SK-N-SH (cell line): ENCODE measurements at regions not wholly inside any gene's neighbourhood (a gene's known extent, or its start where the extent isn't known, plus 50 kb on each side); places are given as distances from the start of the nearest gene placed in this dataset.

ENCODE experiments used
- CTCF ChIA-PET: fragments of 300-600, 350-600 bp; formaldehyde crosslinking; extraction: SDS; loops from one replicate; lab custom pipeline; 2021; lab: Yijun Ruan, JAX
- POLR2A ChIA-PET: fragments of 350-600 bp; sonication (Branson Sonifier 250); formaldehyde crosslinking; extraction: SDS; loops from one replicate; lab custom pipeline; 2020; ENCODE audit warnings: antibody characterized with exemption, inconsistent platforms; lab: Yijun Ruan, JAX
- DNase-seq: peaks from one replicate; pipeline ENCODE4 v3.0.0; 2012
- H2AFZ ChIP-seq: fragments of 200-600 bp; sonication (generic); 2 replicates; pipeline ENCODE4 v1.8.1; 2016; ENCODE audit warnings: antibody characterized with exemption, mild to moderate bottlenecking, low read depth
- H3F3A ChIP-seq: fragments of 200-600 bp; sonication (generic); replicated peaks from 2 replicates; pipeline ENCODE3; 2016; ENCODE audit warnings: antibody characterized with exemption, mild to moderate bottlenecking; ENCODE audit not compliant: insufficient read depth
- H3K27ac ChIP-seq, 2 experiments: fragments of 200-500 bp in 1 of 2; fragments of 200-600 bp in 1 of 2; sonication (Bioruptor generic) in 1 of 2; sonication (generic), shearing (Covaris generic) in 1 of 2; 2 replicates each; pipeline versions ENCODE4 v1.5.1 to v1.6.1; 2014 to 2016; ENCODE audit warnings: low read depth in 2 of 2, inconsistent platforms in 1 of 2, low read length in 1 of 2, mild to moderate bottlenecking in 1 of 2, mixed read lengths in 1 of 2
- H3K27me3 ChIP-seq: fragments of 200-600 bp; sonication (generic), shearing (Covaris generic); 2 replicates; pipeline ENCODE4 v1.6.1; 2016; ENCODE audit warnings: mixed run types; ENCODE audit not compliant: insufficient read depth
- H3K36me3 ChIP-seq, 2 experiments: fragments of 200-500 bp in 1 of 2; fragments of 200-600 bp in 1 of 2; sonication (Bioruptor generic) in 1 of 2; sonication (generic) in 1 of 2; replicated peaks in 1 of 2; 2 replicates each; pipeline versions ENCODE3 to v1.5.1; 2014 to 2016; ENCODE audit warnings: low read length in 1 of 2, mild to moderate bottlenecking in 1 of 2; ENCODE audit not compliant: insufficient read depth in 2 of 2, control insufficient read depth in 1 of 2
- H3K4me1 ChIP-seq, 2 experiments: fragments of 200-500 bp in 1 of 2; fragments of 200-600 bp in 1 of 2; sonication (Bioruptor generic) in 1 of 2; sonication (generic), shearing (Covaris generic) in 1 of 2; 2 replicates each; pipeline versions ENCODE4 v1.5.1 to v1.6.1; 2014 to 2016; ENCODE audit warnings: low read depth in 1 of 2, low read length in 1 of 2, mixed run types in 1 of 2; ENCODE audit not compliant: insufficient read depth in 2 of 2, control insufficient read depth in 1 of 2
- H3K4me2 ChIP-seq: fragments of 200-600 bp; sonication (generic), shearing (Covaris generic); 2 replicates; pipeline ENCODE4 v1.6.1; 2017; ENCODE audit warnings: mixed run types
- H3K4me3 ChIP-seq, 2 experiments: fragments of 200-500 bp in 1 of 2; fragments of 200-600 bp in 1 of 2; sonication (Bioruptor generic) in 1 of 2; sonication (generic), shearing (Covaris generic) in 1 of 2; 2 replicates each; pipeline versions ENCODE4 v1.5.1 to v1.8.1; 2014 to 2016; ENCODE audit warnings: low read depth in 2 of 2, inconsistent platforms in 1 of 2, low read length in 1 of 2, mild to moderate bottlenecking in 1 of 2, mixed read lengths in 1 of 2, moderate library complexity in 1 of 2
- H3K79me2 ChIP-seq: fragments of 200-600 bp; sonication (generic); 2 replicates; pipeline ENCODE4 v1.8.1; 2017; ENCODE audit warnings: mild to moderate bottlenecking; ENCODE audit not compliant: insufficient read depth
- H3K9ac ChIP-seq: fragments of 200-600 bp; sonication (generic); 2 replicates; pipeline ENCODE4 v1.6.1; 2017; ENCODE audit warnings: mixed run types
- H3K9me2 ChIP-seq: fragments of 200-600 bp; sonication (generic); 2 replicates; pipeline ENCODE4 v1.6.1; 2017; ENCODE audit warnings: mixed run types
- H3K9me3 ChIP-seq: fragments of 200-600 bp; sonication (generic); 2 replicates; pipeline ENCODE4 v1.6.1; 2017; ENCODE audit warnings: mixed run types, mild to moderate bottlenecking, moderate library complexity
- H4K20me1 ChIP-seq: fragments of 200-600 bp; sonication (generic); 2 replicates; pipeline ENCODE4 v1.6.1; 2017; ENCODE audit warnings: mild to moderate bottlenecking, mixed run types; ENCODE audit not compliant: insufficient read depth
- EP300 ChIP-seq, 2 experiments: IDR thresholded peaks; 2 replicates each; pipeline versions ENCODE4 v1.4.0 to v1.6.1; 2012; ENCODE audit warnings: borderline replicate concordance in 1 of 2, low read depth in 1 of 2, low read length in 1 of 2
- EZH2phosphoT487 ChIP-seq: fragments of 200-600 bp; sonication (generic); IDR thresholded peaks from 2 replicates; pipeline ENCODE4 v1.6.1; 2017; ENCODE audit warnings: low read depth, mixed run types, mild to moderate bottlenecking, antibody characterized with exemption, moderate library complexity, borderline replicate concordance
- FOXJ3 ChIP-seq: sonication (generic); formaldehyde crosslinking; IDR thresholded peaks from 2 replicates; pipeline ENCODE4 v1.5.1; 2020; ENCODE audit warnings: mild to moderate bottlenecking, missing genetic modification reagents
- FOXM1 ChIP-seq: IDR thresholded peaks from 2 replicates; pipeline ENCODE4 v1.4.0; 2012; ENCODE audit warnings: low read depth, mild to moderate bottlenecking
- GABPA ChIP-seq: IDR thresholded peaks from 2 replicates; pipeline ENCODE4 v1.4.0; 2012; ENCODE audit warnings: low read depth, mild to moderate bottlenecking
- JUND ChIP-seq: IDR thresholded peaks from 2 replicates; pipeline ENCODE4 v1.4.0; 2012
- MXI1 ChIP-seq: IDR thresholded peaks from 2 replicates; pipeline ENCODE4 v1.6.1; 2012; ENCODE audit warnings: mild to moderate bottlenecking, low read depth, low read length, improper control_type of control experiment
- NFIC ChIP-seq: IDR thresholded peaks from 2 replicates; pipeline ENCODE4 v1.4.0; 2012; ENCODE audit warnings: borderline replicate concordance
- PBX3 ChIP-seq: IDR thresholded peaks from 2 replicates; pipeline ENCODE4; 2012
- POLR2AphosphoS5 ChIP-seq: IDR thresholded peaks from 2 replicates; pipeline ENCODE4 v1.6.1; 2012; ENCODE audit warnings: low read depth, low read length
- RXRA ChIP-seq: IDR thresholded peaks from 2 replicates; pipeline ENCODE4 v1.4.0; 2012; ENCODE audit warnings: low read depth, mild to moderate bottlenecking, borderline replicate concordance
- SIN3A ChIP-seq: IDR thresholded peaks from 2 replicates; pipeline ENCODE4 v1.6.1; 2012; ENCODE audit warnings: low read depth, mild to moderate bottlenecking, low read length, moderate library complexity, borderline replicate concordance
- TAF1 ChIP-seq: IDR thresholded peaks from 2 replicates; pipeline ENCODE4 v1.6.1; 2012; ENCODE audit warnings: low read depth, mild to moderate bottlenecking, low read length, moderate library complexity, borderline replicate concordance
- TEAD4 ChIP-seq: IDR thresholded peaks from 2 replicates; pipeline ENCODE4 v1.4.0; 2012; ENCODE audit warnings: mild to moderate bottlenecking, borderline replicate concordance; ENCODE audit not compliant: insufficient read depth
- USF2 ChIP-seq: fragments of 150-350 bp; IDR thresholded peaks from 2 replicates; pipeline ENCODE4 v1.6.1; 2017; ENCODE audit warnings: antibody characterized with exemption, low read length, low read depth, borderline replicate concordance
- YY1 ChIP-seq: IDR thresholded peaks from 2 replicates; pipeline ENCODE4 v1.4.0; 2012; ENCODE audit warnings: low read depth, mild to moderate bottlenecking
- ZBTB33 ChIP-seq: IDR thresholded peaks from 2 replicates; pipeline ENCODE4 v1.4.0; 2012; ENCODE audit warnings: low read depth, borderline replicate concordance
- WGBS: methylation state at CpG from one replicate; pipeline ENCODE4 v1.1.6; 2017; ENCODE audit warnings: low lambda C conversion rate; 5-methylcytosine and 5-hydroxymethylcytosine counted together

- ChIA-PET POLR2A (no interaction called here), CTCF (no interaction called here)
- no peaks in the 10 kb centered on the region for H3K79me2 ChIP-seq
- no peaks in the 10 kb centered on the region for H3K27me3 ChIP-seq
- DNase-seq = no peak
- H4K20me1 ChIP-seq = no peaks in the 10 kb centered on the region
- H3K4me2 ChIP-seq = no peak overlapping the region
- H3K4me1 ChIP-seq = no peaks in the 10 kb centered on the region
- peak overlapping the region in 1 of 2 experiments; percentile 26; a peak in 1 of 4 replicates for H3K27ac ChIP-seq
- no peak overlapping the region for H3K4me3 ChIP-seq
- H3F3A ChIP-seq = no peaks in the 10 kb centered on the region
- WGBS = 18% methylated on average over 1 of the region's 1 CpG
- TF ChIP-seq MXI1 = no peak
- no peak for TF ChIP-seq FOXM1
- TF ChIP-seq YY1 = no peak
- no peak for TF ChIP-seq NFIC
- no peak for TF ChIP-seq FOXJ3 (CRISPR knock-in tag)
- no peak for TF ChIP-seq USF2
- no peak for TF ChIP-seq JUND
- no peak for TF ChIP-seq EZH2phosphoT487
- TF ChIP-seq RXRA = no peak
- no peak for TF ChIP-seq TEAD4
- TF ChIP-seq POLR2AphosphoS5 = no peak
- no peak for TF ChIP-seq SIN3A
- no peak for TF ChIP-seq TAF1
- TF ChIP-seq GABPA = no peak
- no peak for TF ChIP-seq EP300 (IDR thresholded peaks at IDR 0.05; ENCODE audit: borderline replicate concordance in 1 of 2, low read depth in 1 of 2, low read length in 1 of 2)
- no peak for TF ChIP-seq ZBTB33
- TF ChIP-seq PBX3 = no peak
- no peak overlapping the region for H3K9ac ChIP-seq
- H3K9me2 ChIP-seq = no peaks in the 10 kb centered on the region
- H3K9me3 ChIP-seq = peaks cover 24% of the 10 kb centered on the region
- no peak overlapping the region for H2AFZ ChIP-seq
- peaks cover 0 to 9% of the 10 kb centered on the region in 2 experiments for H3K36me3 ChIP-seq
These were observed 181.4 kb upstream of the NEIL3 start for GRCh38 chr4:177128306-177128705.
